ENCODE measurements at regions not wholly inside any gene's neighbourhood (a gene's known extent, or its start where the extent isn't known, plus 50 kb on each side); places are given as distances from the start of the nearest gene placed in this dataset.

DNA sequence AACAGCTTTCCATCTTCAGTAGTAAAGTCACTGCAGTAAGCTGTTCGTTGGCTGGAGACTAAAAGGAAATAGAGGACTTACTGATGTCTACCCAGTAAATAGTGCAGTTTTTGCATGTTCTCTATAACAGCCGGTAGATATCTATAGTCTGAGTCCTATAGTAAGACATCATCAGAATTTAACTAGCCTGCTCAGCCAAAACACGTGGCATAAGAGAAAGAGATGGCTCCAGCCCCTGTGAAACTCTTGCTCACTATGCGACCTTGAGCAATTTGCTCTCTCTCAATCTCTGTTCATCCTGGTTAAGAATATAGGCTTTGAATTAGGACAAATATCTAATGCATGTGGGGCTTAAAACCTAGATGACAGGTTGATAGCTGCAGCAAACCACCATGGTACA is 201.6 kb upstream of the PAPPA start:
- Histone ChIP-seq H3K27ac (no peak overlapping the region), H3K36me3 (no peaks in the 10 kb centered on the region), H3K4me1 (no peaks in the 10 kb centered on the region), H3K4me3 (no peak overlapping the region), H3K27me3 (no peaks in the 10 kb centered on the region), H3K9me3 (no peaks in the 10 kb centered on the region)
- ATAC-seq (no peak), DNase-seq (no peak)
- TF ChIP-seq, protein P1, sequence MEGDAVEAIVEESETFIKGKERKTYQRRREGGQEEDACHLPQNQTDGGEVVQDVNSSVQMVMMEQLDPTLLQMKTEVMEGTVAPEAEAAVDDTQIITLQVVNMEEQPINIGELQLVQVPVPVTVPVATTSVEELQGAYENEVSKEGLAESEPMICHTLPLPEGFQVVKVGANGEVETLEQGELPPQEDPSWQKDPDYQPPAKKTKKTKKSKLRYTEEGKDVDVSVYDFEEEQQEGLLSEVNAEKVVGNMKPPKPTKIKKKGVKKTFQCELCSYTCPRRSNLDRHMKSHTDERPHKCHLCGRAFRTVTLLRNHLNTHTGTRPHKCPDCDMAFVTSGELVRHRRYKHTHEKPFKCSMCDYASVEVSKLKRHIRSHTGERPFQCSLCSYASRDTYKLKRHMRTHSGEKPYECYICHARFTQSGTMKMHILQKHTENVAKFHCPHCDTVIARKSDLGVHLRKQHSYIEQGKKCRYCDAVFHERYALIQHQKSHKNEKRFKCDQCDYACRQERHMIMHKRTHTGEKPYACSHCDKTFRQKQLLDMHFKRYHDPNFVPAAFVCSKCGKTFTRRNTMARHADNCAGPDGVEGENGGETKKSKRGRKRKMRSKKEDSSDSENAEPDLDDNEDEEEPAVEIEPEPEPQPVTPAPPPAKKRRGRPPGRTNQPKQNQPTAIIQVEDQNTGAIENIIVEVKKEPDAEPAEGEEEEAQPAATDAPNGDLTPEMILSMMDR (IDR thresholded peaks at IDR 0.05), result no peak
- WGBS, 2 donors, result 73 to 79% methylated on average over 4 of the region's 4 CpGs
- intact Hi-C loops (cut with DNase I), result no loop called here

DNA sequence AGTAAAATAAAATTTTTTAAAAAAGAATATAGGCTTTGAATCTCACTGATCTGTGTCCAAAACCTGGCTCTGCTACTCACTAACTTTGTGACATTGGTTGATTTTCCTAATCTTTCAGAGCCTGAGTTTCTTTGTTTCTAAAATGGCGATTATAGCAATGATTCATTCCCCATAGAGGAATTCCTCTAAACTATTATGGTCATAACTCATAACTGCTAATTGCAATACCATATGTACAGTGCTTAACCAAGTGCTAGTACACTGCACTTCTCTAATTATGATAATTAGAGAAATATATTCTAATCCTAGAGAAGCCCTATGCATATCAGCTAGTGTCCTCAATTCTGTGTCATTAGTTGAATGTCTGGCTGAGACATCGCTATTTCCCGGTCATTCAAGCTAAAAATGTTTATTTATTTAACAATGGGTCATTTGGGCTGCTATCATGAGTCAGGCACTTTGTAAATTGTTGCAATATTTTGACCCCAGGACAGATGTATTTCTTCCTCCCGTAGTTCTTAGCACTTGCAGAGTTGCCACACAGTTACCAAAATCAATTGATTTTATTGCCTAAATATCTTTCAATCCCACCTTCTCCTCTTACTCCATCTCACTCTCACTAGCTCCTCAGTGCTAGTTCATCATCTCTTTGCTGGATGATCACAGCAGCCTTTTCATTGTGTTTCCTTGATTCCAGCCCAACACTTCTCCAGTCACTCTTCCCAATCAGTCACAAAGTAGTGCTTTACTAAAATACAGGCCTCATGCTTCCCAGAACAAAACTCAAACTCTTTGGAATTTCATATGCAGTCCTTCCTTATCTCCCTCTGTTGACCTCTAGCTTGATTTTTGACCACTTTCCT is 200.9 kb upstream of the PAPPA start:
- WGBS, 2 donors, result 66 to 73% methylated on average over 4 of the region's 4 CpGs
- intact Hi-C loops (cut with DNase I), result no loop called here
- H3K4me1 ChIP-seq, result no peaks in the 10 kb centered on the region
- no peaks in the 10 kb centered on the region for H3K27me3 ChIP-seq
- ATAC-seq (no peak), DNase-seq (no peak)
- H3K4me3 ChIP-seq, result no peak overlapping the region
- H3K9me3 ChIP-seq, result no peaks in the 10 kb centered on the region
- TF ChIP-seq, protein P1 (IDR thresholded peaks at IDR 0.05), result no peak
- no peak overlapping the region for H3K27ac ChIP-seq
- no peaks in the 10 kb centered on the region for H3K36me3 ChIP-seq

DNA sequence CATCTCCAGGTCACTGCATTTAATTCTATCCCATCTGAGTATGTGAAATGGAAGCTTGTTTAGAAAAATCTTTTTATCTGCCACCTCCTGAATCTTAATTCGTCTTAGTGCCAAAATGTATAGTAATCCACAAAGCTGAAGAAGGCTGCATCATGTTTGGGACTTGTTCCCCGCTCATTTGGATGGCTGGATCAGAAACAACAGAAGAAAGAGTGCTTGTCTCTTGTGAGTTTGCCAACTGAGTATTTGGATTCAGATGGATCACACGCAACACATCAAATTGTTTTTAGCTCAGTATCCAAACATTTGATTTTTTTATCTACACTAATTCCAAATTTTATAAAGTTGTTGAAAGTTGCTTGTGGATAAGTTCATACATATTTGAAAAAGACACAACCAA is 197.2 kb upstream of the PAPPA start:
- WGBS, 2 donors, result 68 to 70% methylated on average over 3 of the region's 3 CpGs

DNA sequence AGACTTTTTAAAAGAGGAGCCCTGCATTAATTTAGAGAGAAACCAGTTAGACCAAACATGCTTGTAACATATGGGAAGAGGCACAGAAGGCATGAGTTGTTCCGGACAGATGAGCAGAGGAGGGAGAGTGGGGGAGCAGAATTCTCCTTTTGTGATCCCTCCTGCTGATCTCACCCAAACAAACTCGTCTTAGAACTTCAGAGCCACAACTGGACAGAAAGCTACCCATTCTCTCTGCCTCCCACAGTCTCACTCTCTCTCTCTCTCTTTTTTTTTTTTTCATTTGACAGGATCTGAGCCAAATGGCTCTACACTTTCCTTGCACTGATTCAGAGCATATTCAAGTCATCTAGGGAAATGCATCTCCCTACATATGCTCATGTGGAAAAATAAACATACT is 196.0 kb upstream of the PAPPA start:
- ATAC-seq (no peak), DNase-seq (no peak)
- no peaks in the 10 kb centered on the region for H3K27me3 ChIP-seq
- no peaks in the 10 kb centered on the region for H3K4me1 ChIP-seq
- no peak overlapping the region for H3K27ac ChIP-seq
- intact Hi-C loops (cut with DNase I), result no loop called here
- TF ChIP-seq, protein P1 (IDR thresholded peaks at IDR 0.05), result no peak
- WGBS, 2 donors, result 51 to 67% methylated on average over 2 of the region's 2 CpGs
- H3K36me3 ChIP-seq, result no peaks in the 10 kb centered on the region
- H3K4me3 ChIP-seq, result no peak overlapping the region
- H3K9me3 ChIP-seq, result peaks cover 0 to 4% (median 0%) of the 10 kb centered on the region in 11 donors

More for the DNA sequence above, 197.2 kb upstream of the PAPPA start:
- ATAC-seq (no peak), DNase-seq (no peak)
- Histone ChIP-seq H3K4me3 (no peak overlapping the region), H3K27me3 (no peaks in the 10 kb centered on the region), H3K36me3 (no peaks in the 10 kb centered on the region), H3K27ac (no peak overlapping the region), H3K9me3 (no peaks in the 10 kb centered on the region), H3K4me1 (no peaks in the 10 kb centered on the region)
- TF ChIP-seq, protein P1 (IDR thresholded peaks at IDR 0.05), result no peak
- intact Hi-C loops (cut with DNase I), result no loop called here
